ENCODE measurements at regions not wholly inside any gene's neighbourhood (a gene's known extent, or its start where the extent isn't known, plus 50 kb on each side); places are given as distances from the start of the nearest gene placed in this dataset.

DNA sequence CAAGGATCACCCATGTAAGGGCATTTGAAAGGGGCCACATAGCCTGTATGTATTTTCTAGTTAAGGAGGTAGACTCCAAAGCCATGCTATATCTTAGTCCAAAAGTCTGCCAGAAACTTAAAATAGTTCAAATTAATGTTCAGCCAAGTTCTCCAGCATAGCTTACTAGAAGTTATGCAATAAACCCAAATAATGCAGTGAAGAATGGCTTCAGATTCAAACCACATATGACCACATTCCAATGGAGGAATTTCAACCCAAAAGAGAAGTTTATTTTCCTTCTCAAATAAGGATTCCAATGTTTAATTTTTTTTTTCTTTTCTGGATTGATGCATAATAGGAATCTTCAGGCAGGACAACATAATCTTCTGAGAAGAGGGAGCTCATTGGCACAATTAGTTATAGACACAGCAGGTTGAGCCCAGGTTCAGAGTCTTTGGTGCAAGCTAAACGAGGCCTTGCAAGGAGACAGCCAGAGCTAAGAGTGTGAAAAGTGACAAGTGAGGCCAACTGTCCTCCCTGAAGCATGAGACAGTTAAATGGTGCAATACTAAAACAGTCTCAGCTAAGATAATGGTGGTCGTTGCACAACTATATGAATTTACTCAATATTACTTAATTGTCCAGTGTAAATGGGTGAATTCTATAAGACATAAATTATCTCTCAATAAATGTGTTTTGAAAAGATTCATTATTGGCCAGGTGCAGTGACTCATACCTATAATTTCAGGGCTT is 598.8 kb upstream of the CDH4 start:
- FAIRE-seq = no peak

GRCh38 chr20:60658681-60659080 is 593.4 kb upstream of the CDH4 start:
- no peak for FAIRE-seq

GRCh38 chr20:60659240-60659639 is 592.8 kb upstream of the CDH4 start:
- no peak for FAIRE-seq

GRCh38 chr20:60662307-60662706 is 589.8 kb upstream of the CDH4 start:
- FAIRE-seq = no peak

- no peak for FAIRE-seq
Measured at GRCh38 chr20:60664106-60664505, 588.0 kb upstream of the CDH4 start.

- no peak for FAIRE-seq
Measured at GRCh38 chr20:60667641-60668040, 584.4 kb upstream of the CDH4 start.

DNA sequence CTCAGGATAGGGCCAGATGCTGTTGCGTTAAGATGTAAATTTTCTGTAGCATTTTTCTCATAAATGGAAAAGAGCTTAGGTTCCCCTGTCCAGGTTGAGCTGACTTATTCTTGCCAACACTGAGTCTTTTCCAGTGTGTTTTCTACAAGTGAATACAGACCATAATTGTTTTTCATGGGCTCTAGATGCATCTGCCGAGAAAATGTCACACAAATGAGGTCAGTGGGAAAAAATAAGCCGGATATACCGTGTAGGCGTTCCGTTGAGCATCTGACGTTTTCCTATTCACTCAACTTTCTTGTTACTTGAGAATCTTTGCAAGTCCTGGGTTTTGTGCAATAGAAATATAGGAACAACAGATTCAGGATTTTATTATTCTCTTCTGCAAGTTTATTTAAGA is 582.9 kb upstream of the CDH4 start:
- no peak for FAIRE-seq

DNA sequence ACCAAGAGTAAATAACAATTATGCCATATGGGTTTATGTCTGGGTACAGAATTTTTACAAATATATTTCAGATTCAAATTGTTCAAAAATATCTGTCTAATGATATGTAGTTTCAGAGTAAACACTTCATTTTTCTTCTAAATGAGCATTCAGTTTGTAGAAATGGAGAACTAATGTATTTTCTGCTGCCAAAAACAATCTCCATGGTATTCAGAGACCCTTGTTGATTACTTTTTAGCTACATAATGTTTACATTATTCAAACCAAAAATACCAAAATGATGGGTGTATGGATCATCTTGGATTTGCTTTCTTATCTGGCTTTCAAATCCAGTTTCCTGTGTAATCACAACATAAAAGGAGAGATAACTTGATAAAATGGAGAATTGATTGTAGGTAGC is 576.0 kb upstream of the CDH4 start:
- no peak for FAIRE-seq

GRCh38 chr20:60677819-60678218 is 574.2 kb upstream of the CDH4 start:
- peak; percentile 21 for FAIRE-seq

DNA sequence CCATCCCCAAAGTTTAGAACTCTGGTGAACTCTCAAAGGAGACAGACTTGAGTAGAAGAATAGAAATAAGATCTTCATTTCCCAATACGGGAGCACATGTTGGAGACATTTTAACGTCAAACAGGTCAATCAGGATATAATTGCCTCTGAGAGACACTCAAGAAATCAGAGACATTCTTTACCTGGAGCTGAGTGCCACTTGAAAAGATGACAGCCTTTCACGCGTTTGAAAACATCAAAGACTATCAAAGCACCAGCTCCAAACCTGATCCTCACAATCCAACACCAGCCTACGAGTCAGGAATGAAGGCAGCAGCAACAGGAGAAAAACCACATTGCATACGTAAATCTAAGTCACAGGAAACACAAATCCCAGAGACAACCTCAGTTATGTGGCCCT is 571.5 kb upstream of the CDH4 start:
- FAIRE-seq = no peak

- no peak for FAIRE-seq
Measured at GRCh38 chr20:60687213-60687612, 564.8 kb upstream of the CDH4 start.

- no peak for FAIRE-seq
Measured at GRCh38 chr20:60690771-60691170, 561.3 kb upstream of the CDH4 start.

DNA sequence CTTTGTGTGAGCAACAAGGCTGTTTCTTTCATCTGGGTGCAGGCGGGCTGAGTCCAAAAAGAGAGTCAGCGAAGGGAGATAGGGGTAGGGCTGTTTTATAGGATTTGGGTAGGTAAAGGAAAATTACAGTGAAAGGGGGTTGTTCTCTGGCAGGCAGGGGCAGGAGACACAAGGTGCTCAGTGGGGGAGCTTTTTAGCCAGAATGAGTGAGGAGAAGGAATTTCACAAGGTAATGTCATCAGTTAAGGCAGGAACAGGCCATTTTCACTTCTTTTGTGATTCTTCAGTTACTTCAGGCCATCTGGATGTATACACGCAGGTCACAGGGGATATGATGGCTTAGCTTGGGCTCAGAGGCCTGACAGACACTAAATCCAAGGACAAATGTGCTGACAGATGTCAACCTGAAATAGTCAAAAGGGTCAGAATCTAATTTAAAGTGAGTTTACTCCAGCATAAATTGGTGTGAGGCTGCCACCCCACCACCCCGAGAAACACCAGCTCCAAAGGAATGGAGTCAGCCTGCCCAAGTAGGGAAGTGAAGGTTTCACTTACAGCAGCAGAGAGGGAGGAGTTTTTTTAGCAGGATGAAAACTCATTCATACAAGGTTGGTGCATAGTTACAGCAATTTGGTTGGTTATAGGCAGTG is 560.0 kb upstream of the CDH4 start:
- no peak for FAIRE-seq

DNA sequence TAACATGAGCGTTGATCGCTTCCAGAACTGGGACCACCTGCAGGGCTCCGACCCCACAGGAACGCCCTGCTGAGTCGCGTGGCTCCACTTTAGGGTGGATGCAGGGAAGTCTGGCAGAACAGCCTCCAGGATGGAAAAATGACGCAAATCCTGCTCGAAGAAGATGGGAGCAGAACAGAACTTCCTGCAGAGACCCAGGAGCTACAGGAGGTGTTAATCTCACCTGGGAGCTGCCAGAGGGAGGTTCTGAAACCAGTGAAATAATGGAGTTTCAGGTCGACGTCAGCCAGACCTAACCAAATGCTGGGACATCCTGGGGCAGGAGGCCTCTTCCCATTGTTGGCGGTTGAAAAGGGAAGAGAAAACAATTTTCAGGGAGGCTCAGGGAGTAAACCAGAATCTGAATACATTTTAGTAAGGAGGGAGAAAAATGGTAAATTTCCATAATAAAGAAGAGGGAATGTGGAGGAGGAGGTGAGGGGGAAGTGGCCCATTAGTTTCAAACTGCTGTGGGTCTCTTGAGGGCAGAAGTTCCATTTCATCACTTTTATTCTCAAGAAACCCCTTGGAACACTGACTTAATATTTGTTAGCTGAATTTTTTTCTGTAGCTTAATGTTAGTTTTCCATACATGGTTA is 558.4 kb upstream of the CDH4 start:
- FAIRE-seq = no peak

GRCh38 chr20:60694763-60695162 is 557.3 kb upstream of the CDH4 start:
- no peak for FAIRE-seq

- no peak for FAIRE-seq
Measured at GRCh38 chr20:60695226-60696000, 556.6 kb upstream of the CDH4 start.

DNA sequence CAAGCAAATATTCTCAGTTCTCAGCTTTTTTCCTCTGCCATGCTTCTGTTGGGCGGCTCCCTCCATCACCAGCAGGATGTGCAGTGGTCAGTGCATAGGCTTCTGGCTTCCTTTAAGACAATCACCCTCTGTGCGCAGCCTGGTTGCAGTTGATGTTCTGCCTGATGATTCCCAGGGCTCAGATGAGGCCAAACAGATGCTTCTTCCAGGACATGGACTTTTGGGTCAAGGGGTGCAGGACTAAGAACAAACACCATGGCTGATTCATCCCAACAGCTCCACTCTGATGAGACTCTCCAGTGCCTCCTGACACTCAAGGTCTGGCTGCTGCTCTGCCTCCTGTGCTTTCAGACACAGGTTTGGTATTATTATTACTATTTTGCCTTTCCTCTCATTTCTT is 554.8 kb upstream of the CDH4 start:
- FAIRE-seq = no peak

- FAIRE-seq = no peak
Measured at GRCh38 chr20:60700728-60701127, 551.3 kb upstream of the CDH4 start.

- no peak for FAIRE-seq
Measured at GRCh38 chr20:60704147-60704546, 547.9 kb upstream of the CDH4 start.

- FAIRE-seq = no peak
Measured at GRCh38 chr20:60713396-60713795, 538.7 kb upstream of the CDH4 start.

GRCh38 chr20:60715172-60715571 is 536.9 kb upstream of the CDH4 start:
- no peak for FAIRE-seq

GRCh38 chr20:60718743-60719480 is 533.1 kb upstream of the CDH4 start:
- FAIRE-seq = no peak
